Central memory CD8-positive, alpha-beta T cell (primary cell): ENCODE measurements at regions not wholly inside any gene's neighbourhood (a gene's known extent, or its start where the extent isn't known, plus 50 kb on each side); places are given as distances from the start of the nearest gene placed in this dataset.

Source experiments
- ATAC-seq: fragments of 150-1000 bp; cut with Tn5 transposase; replicated peaks from 2 replicates; pipeline ENCODE4 v1.10.0; 2022; ENCODE audit warnings: mild to moderate bottlenecking, moderate FRiP score, moderate number of reproducible peaks; ENCODE audit not compliant: poor library complexity, severe bottlenecking; ENCODE audit errors: extremely low read depth
- DNase-seq, 2 donors: peaks; one replicate each; pipeline ENCODE4 v3.0.0; 2021; ENCODE audit warnings: low spot score in 2 of 2
- H3K27ac Mint-ChIP-seq: one replicate; pipeline ENCODE4 v1.8.0; 2022; ENCODE audit warnings: low read depth, mild to moderate bottlenecking, moderate library complexity, mixed read lengths
- H3K27me3 Mint-ChIP-seq: one replicate; pipeline ENCODE4 v1.8.0; 2022; ENCODE audit warnings: mixed read lengths
- H3K36me3 Mint-ChIP-seq: one replicate; pipeline ENCODE4 v1.8.0; 2022; ENCODE audit warnings: mild to moderate bottlenecking, moderate library complexity, mixed read lengths; ENCODE audit not compliant: insufficient read depth
- H3K4me1 Mint-ChIP-seq: one replicate; pipeline ENCODE4 v1.8.0; 2022; ENCODE audit warnings: mixed read lengths
- H3K4me3 Mint-ChIP-seq: one replicate; pipeline ENCODE4 v1.8.0; 2022; ENCODE audit warnings: mild to moderate bottlenecking, moderate library complexity, mixed read lengths
- H3K9me3 Mint-ChIP-seq: one replicate; pipeline ENCODE4 v1.8.0; 2022; ENCODE audit warnings: mixed read lengths

GRCh38 chr15:97081666-97082226 is 751.2 kb downstream of the NR2F2 start:
- DNase-seq = no peak
- H3K36me3 Mint-ChIP-seq = no peaks in the 10 kb centered on the region
- H3K9me3 Mint-ChIP-seq = no peaks in the 10 kb centered on the region
- no peaks in the 10 kb centered on the region for H3K4me1 Mint-ChIP-seq
- no peak overlapping the region for H3K27ac Mint-ChIP-seq
- no peak overlapping the region for H3K4me3 Mint-ChIP-seq
- no peak for ATAC-seq
- no peaks in the 10 kb centered on the region for H3K27me3 Mint-ChIP-seq

- Mint-ChIP-seq H3K4me1 (no peaks in the 10 kb centered on the region), H3K27ac (no peak overlapping the region), H3K4me3 (no peak overlapping the region), H3K36me3 (no peaks in the 10 kb centered on the region), H3K27me3 (no peaks in the 10 kb centered on the region), H3K9me3 (peaks cover 5% of the 10 kb centered on the region)
- ATAC-seq (no peak), DNase-seq (no peak)
Observed at GRCh38 chr15:97082830-97083229, 752.3 kb downstream of the NR2F2 start.

- ATAC-seq (no peak), DNase-seq (no peak)
- no peaks in the 10 kb centered on the region for H3K4me1 Mint-ChIP-seq
- H3K27me3 Mint-ChIP-seq = no peaks in the 10 kb centered on the region
- H3K9me3 Mint-ChIP-seq = peaks cover 5% of the 10 kb centered on the region
- no peak overlapping the region for H3K4me3 Mint-ChIP-seq
- H3K27ac Mint-ChIP-seq = no peak overlapping the region
- no peaks in the 10 kb centered on the region for H3K36me3 Mint-ChIP-seq
Observed at GRCh38 chr15:97084650-97085049, 754.1 kb downstream of the NR2F2 start.

DNA sequence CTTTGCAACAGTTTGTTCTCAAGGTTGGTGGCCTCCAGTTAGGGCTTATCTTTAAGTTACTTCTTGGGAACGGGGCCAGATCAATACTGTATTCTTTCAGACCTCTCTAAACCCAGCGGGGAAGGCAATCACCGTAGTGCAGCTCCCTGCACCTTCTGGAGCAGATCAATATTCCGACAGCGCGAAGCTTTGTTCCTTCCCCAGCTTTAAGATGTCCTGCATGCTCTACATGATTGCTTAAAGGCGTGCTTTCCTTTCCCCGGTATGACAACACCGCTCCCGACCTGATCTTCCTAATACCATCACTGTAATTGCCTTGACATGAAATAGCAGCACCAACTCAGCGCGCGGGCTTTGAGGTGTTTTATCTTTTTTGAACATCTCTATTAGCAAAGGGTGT is 755.2 kb downstream of the NR2F2 start:
- H3K36me3 Mint-ChIP-seq = no peaks in the 10 kb centered on the region
- ATAC-seq = no peak
- H3K4me3 Mint-ChIP-seq = no peak overlapping the region
- H3K27ac Mint-ChIP-seq = no peak overlapping the region
- H3K4me1 Mint-ChIP-seq = no peaks in the 10 kb centered on the region
- H3K27me3 Mint-ChIP-seq = no peaks in the 10 kb centered on the region
- no peak for DNase-seq
- H3K9me3 Mint-ChIP-seq = peaks cover 6% of the 10 kb centered on the region

DNA sequence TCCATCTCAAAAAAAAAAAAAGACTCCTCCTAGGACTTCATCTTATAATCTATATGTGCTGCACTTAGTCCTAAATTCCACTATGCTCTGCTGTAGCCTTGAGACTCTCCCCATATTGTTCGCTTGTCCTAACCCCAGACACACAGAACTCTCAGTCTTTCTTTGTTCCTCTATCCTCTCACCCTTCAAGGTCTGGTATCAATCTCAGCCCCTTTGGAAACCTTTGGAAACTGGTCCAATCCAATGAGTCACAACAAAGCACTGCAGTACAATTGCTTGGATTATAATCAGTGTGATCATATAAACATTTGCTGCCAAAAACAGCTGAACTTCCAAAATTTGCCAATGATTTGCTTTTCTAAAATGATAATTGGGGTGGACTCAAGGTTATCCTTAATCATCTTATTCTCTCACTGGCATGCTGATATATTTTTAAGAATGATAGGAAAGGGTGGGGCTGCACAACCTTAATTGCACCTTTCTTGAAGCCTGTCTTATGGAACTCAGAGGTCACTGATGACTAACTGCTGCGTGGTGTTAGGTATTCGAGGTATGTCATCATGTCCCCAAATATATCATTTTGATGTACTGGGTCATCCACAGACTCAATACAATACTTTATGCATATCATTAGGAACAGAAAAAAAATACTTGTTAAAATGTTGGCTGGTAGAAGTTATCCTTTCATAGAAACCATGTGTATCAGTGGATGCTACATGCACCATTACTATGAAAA is 756.7 kb downstream of the NR2F2 start:
- DNase-seq (no peak), ATAC-seq (no peak)
- Mint-ChIP-seq H3K36me3 (no peaks in the 10 kb centered on the region), H3K9me3 (peaks cover 12% of the 10 kb centered on the region), H3K4me1 (no peaks in the 10 kb centered on the region), H3K27me3 (no peaks in the 10 kb centered on the region), H3K4me3 (no peak overlapping the region), H3K27ac (no peak overlapping the region)

GRCh38 chr15:97091093-97091492 is 760.6 kb downstream of the NR2F2 start:
- no peak overlapping the region for H3K27ac Mint-ChIP-seq
- peaks cover 30% of the 10 kb centered on the region for H3K9me3 Mint-ChIP-seq
- ATAC-seq (no peak), DNase-seq (no peak)
- H3K4me1 Mint-ChIP-seq = no peaks in the 10 kb centered on the region
- no peaks in the 10 kb centered on the region for H3K27me3 Mint-ChIP-seq
- no peaks in the 10 kb centered on the region for H3K36me3 Mint-ChIP-seq
- H3K4me3 Mint-ChIP-seq = no peak overlapping the region

DNA sequence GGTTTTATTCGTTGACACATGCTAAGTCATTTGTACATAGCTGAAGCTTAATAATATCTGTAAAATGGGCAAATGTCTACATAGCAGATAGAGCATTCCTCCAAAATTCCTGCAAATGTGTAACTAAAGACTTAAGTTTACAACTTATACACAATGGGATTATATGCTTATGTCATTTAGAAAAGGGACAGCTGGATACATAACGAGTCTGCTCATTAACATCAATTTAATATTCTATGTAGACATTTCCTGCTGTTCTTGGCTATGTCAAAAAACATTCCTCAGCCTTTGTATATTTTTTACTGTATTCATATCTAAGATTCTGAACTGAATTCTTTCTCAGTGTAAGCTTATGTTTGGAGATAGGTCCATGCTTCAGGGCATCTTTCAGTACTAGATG is 762.2 kb downstream of the NR2F2 start:
- Mint-ChIP-seq H3K27me3 (no peaks in the 10 kb centered on the region), H3K9me3 (peaks cover 24% of the 10 kb centered on the region), H3K36me3 (no peaks in the 10 kb centered on the region), H3K4me1 (no peaks in the 10 kb centered on the region), H3K27ac (no peak overlapping the region), H3K4me3 (no peak overlapping the region)
- ATAC-seq = no peak
- no peak for DNase-seq

DNA sequence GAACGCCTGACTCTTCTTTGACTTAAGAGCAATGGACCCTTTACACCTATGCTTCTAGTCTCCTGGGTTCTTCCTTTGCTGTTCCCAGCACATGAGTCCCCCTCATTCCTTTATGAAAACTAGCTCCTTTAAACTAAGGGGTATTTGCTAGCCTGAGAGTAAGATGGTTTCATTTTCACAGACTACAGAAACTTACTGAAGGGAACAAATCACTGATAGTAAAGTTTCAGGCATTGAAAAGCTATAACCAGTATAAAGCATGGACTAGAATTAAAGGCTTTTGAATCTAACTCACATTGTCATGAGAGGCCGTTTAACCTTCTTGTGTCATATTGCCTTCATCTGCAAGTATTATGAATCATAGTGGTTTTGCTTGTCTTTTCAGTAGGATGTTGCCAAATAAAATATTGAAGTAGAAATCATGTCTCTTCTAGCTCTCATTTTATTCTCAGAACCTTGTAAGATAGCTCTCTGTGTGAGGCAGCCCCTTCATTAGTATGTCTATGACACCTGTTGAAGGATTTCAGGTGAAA is 765.9 kb downstream of the NR2F2 start:
- H3K27me3 Mint-ChIP-seq = no peaks in the 10 kb centered on the region
- peaks cover 31% of the 10 kb centered on the region for H3K9me3 Mint-ChIP-seq
- no peak for ATAC-seq
- no peak for DNase-seq
- no peak overlapping the region for H3K4me3 Mint-ChIP-seq
- no peak overlapping the region for H3K27ac Mint-ChIP-seq
- H3K4me1 Mint-ChIP-seq = no peaks in the 10 kb centered on the region
- H3K36me3 Mint-ChIP-seq = no peaks in the 10 kb centered on the region

DNA sequence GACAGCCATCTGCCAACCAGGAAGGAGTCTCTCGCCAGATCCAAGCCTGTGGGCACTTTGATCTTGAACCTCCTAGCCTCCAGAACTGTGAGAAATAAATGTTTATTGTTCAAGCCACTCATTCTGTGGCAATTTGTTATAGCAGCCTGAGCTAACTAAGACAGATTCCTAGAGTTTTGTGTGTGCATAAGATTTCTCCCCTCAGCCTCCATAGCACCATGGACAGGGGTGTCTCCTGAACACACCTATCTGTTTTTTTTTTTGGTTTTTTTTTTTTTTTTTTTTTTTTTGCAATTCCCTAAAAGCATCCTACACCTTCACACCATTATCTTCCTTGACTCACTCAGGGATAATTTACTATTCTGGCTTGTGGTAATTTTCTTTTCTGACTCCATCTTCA is 768.5 kb downstream of the NR2F2 start:
- H3K27ac Mint-ChIP-seq = no peak overlapping the region
- no peaks in the 10 kb centered on the region for H3K36me3 Mint-ChIP-seq
- no peak overlapping the region for H3K4me3 Mint-ChIP-seq
- H3K9me3 Mint-ChIP-seq = peaks cover 27% of the 10 kb centered on the region
- H3K4me1 Mint-ChIP-seq = no peaks in the 10 kb centered on the region
- ATAC-seq (no peak), DNase-seq (no peak)
- no peaks in the 10 kb centered on the region for H3K27me3 Mint-ChIP-seq

DNA sequence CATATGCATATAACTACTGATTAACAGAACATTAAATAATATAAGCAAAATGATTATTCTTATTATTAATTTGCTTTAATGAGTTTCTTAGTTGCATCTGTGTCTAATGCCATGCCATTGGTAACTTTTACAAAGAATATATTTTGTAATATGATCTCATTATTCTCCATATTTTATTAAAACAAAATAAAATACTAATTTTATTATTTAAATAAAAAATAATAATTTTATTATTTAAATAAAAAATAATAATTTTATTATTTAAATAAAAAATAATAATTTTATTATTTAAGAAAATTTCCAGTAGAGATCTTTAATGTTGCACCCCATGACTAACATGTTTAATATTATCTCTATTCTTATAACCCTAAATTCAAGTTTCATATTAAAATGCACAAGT is 771.1 kb downstream of the NR2F2 start:
- no peaks in the 10 kb centered on the region for H3K4me1 Mint-ChIP-seq
- H3K27me3 Mint-ChIP-seq = no peaks in the 10 kb centered on the region
- H3K9me3 Mint-ChIP-seq = peaks cover 25% of the 10 kb centered on the region
- DNase-seq = no peak
- ATAC-seq = no peak
- H3K4me3 Mint-ChIP-seq = no peak overlapping the region
- H3K36me3 Mint-ChIP-seq = no peaks in the 10 kb centered on the region
- H3K27ac Mint-ChIP-seq = no peak overlapping the region

DNA sequence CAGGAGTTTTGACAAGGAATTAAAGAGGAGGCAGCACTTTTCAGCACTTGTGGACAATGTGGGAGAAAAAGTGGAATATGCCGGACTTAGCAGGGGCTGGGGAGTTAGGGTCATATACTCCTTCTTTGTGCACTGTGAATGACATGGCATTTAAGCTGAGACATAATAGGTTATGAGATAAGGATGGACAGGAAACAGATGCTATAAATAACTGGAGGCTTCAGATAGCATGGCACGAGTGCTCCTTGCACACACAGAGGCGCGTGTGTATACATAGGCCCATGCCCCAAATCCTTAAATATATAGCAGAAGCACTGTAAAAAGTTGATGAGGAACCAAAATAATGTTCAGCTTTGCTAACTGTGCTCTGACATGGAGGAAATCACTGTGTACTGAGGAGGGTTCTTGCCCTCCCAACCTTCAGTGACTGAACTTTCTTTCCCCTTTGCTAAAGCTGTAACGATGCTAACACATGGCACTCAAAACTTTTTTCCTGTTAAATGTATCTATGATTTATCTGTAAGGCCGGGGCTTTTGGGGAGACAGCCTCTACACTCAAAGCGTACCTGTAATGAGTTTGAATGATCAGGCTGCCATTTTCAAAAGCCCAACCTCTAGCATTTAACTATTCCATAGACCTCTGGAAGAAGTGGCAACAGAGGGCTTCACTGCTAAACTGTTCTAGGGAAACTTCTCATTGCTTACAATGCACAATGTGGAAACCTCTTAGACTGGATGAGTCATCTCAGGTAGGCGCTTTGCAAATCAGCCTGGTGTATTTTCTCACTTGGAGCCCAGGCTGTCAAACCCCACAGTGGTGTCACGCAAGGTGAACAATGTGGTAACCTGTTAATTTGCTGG is 784.6 kb downstream of the NR2F2 start:
- H3K27me3 Mint-ChIP-seq = no peaks in the 10 kb centered on the region
- no peak for ATAC-seq

DNA sequence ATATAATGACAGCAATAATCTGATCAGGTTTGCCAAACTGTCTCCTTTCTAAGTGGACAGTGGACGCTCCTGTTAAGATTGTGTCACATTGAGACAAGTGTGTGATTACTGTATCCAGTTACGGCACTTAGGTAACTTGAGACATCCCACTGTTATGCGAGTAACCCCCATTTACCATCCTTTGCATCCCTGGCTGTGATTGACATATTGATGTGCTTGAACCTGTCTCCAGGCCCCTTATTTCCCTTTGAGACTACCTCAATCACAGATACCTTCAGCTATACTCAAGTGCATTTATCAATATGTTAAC is 785.2 kb downstream of the NR2F2 start:
- Mint-ChIP-seq H3K4me3 (no peak overlapping the region), H3K27ac (no peak overlapping the region), H3K36me3 (peaks cover 1% of the 10 kb centered on the region), H3K27me3 (no peaks in the 10 kb centered on the region), H3K4me1 (no peaks in the 10 kb centered on the region), H3K9me3 (peaks cover 14% of the 10 kb centered on the region)
- no peak for ATAC-seq
- no peak for DNase-seq

More for the DNA sequence above, 784.6 kb downstream of the NR2F2 start:
- Mint-ChIP-seq H3K4me1 (no peaks in the 10 kb centered on the region), H3K36me3 (no peaks in the 10 kb centered on the region), H3K9me3 (peaks cover 20% of the 10 kb centered on the region), H3K4me3 (no peak overlapping the region), H3K27ac (no peak overlapping the region)
- DNase-seq = no peak

DNA sequence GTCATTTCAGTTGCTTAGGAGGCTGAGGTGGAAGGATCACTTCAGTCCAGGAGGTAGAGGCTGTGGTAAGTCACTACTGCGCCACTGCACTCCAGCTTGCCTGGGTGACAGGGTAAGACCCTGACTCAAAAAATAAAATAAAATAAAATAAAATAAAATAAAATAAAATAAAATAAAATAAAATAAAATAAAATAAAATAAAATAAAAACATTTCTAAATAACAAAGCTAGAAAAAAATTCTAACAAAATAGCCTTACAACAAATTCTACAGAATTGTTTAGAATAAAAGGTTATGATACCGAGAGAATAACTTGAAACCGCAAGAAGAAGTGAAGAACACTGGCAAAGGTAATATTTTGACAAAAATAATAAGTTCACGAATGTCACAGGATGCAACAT is 794.3 kb downstream of the NR2F2 start:
- ATAC-seq (no peak), DNase-seq (no peak)
- no peak overlapping the region for H3K4me3 Mint-ChIP-seq
- no peaks in the 10 kb centered on the region for H3K27me3 Mint-ChIP-seq
- no peak overlapping the region for H3K27ac Mint-ChIP-seq
- H3K36me3 Mint-ChIP-seq = peaks cover 1% of the 10 kb centered on the region
- H3K4me1 Mint-ChIP-seq = no peaks in the 10 kb centered on the region
- peaks cover 13% of the 10 kb centered on the region for H3K9me3 Mint-ChIP-seq
